ENCODE measurements at regions not wholly inside any gene's neighbourhood (a gene's known extent, or its start where the extent isn't known, plus 50 kb on each side); places are given as distances from the start of the nearest gene placed in this dataset.

GRCh38 chr2:22290909-22291473, 1094.0 kb upstream of the KLHL29 start:
- DNase-seq = no peak

GRCh38 chr2:22301228-22301627, 1083.8 kb upstream of the KLHL29 start:
- DNase-seq = no peak

- DNase-seq = no peak
Measured at GRCh38 chr2:22326250-22326649, 1058.7 kb upstream of the KLHL29 start.

- no peak for DNase-seq
Measured at GRCh38 chr2:22329211-22330154, 1055.5 kb upstream of the KLHL29 start.

- DNase-seq = no peak
Measured at GRCh38 chr2:22336414-22336813, 1048.6 kb upstream of the KLHL29 start.

- DNase-seq = no peak
Measured at GRCh38 chr2:22340716-22341115, 1044.3 kb upstream of the KLHL29 start.

- DNase-seq = no peak
Measured at GRCh38 chr2:22347306-22347705, 1037.7 kb upstream of the KLHL29 start.

GRCh38 chr2:22350621-22351020, 1034.4 kb upstream of the KLHL29 start:
- DNase-seq = no peak

GRCh38 chr2:22355816-22356433, 1029.1 kb upstream of the KLHL29 start:
- no peak for DNase-seq

GRCh38 chr2:22359071-22359672, 1025.8 kb upstream of the KLHL29 start:
- no peak for DNase-seq

GRCh38 chr2:22360735-22361374, 1024.1 kb upstream of the KLHL29 start:
- no peak for DNase-seq

GRCh38 chr2:22361571-22361970, 1023.4 kb upstream of the KLHL29 start:
- DNase-seq = no peak

- DNase-seq = no peak
Measured at GRCh38 chr2:22375096-22375495, 1009.9 kb upstream of the KLHL29 start.

- DNase-seq = no peak
Measured at GRCh38 chr2:22377268-22377667, 1007.7 kb upstream of the KLHL29 start.

- DNase-seq = no peak
Measured at GRCh38 chr2:22382479-22383169, 1002.4 kb upstream of the KLHL29 start.

GRCh38 chr2:22397847-22398246, 987.1 kb upstream of the KLHL29 start:
- DNase-seq = no peak

- no peak for DNase-seq
Measured at GRCh38 chr2:22403748-22404147, 981.2 kb upstream of the KLHL29 start.

- no peak for DNase-seq
Measured at GRCh38 chr2:22406625-22407024, 978.4 kb upstream of the KLHL29 start.

- no peak for DNase-seq
Measured at GRCh38 chr2:22420076-22420475, 964.9 kb upstream of the KLHL29 start.

GRCh38 chr2:22442051-22442450, 942.9 kb upstream of the KLHL29 start:
- DNase-seq = no peak

- DNase-seq = no peak
Measured at GRCh38 chr2:22444281-22444680, 940.7 kb upstream of the KLHL29 start.

GRCh38 chr2:22449696-22450095, 935.3 kb upstream of the KLHL29 start:
- DNase-seq = no peak

All from DMS79 treated with DMSO at 0.1 percent for 48 hours (cell line).